Brain microvascular endothelial cell (primary cell): ENCODE measurements at regions not wholly inside any gene's neighbourhood (a gene's known extent, or its start where the extent isn't known, plus 50 kb on each side); places are given as distances from the start of the nearest gene placed in this dataset.

Experiments
- DNase-seq: peaks from one replicate; pipeline ENCODE4 v3.0.0-alpha.2; 2020
- H3K27ac ChIP-seq: fragments of 250-450 bp; sonication (Bioruptor Pico); 2 replicates; pipeline ENCODE4 v1.5.1; 2020; ENCODE audit warnings: mild to moderate bottlenecking, moderate library complexity
- H3K27me3 ChIP-seq: fragments of 250-450 bp; sonication (Bioruptor Pico); replicated peaks from 2 replicates; pipeline ENCODE4 v1.5.1; 2020; ENCODE audit warnings: mild to moderate bottlenecking
- H3K36me3 ChIP-seq: fragments of 250-450 bp; sonication (Bioruptor Pico); replicated peaks from 2 replicates; pipeline ENCODE4 v1.5.1; 2020; ENCODE audit warnings: mild to moderate bottlenecking
- H3K4me3 ChIP-seq: 2 replicates; pipeline ENCODE4 v1.5.1; 2011; ENCODE audit warnings: low read depth, mild to moderate bottlenecking, control low read depth, low read length, moderate library complexity
- CTCF ChIP-seq: IDR thresholded peaks from 2 replicates; pipeline ENCODE4 v1.5.1; 2011; ENCODE audit warnings: low read depth, mild to moderate bottlenecking, moderate library complexity, low read length, control low read depth, inconsistent platforms; ENCODE audit errors: missing control alignments
- in situ Hi-C: cut with HindIII; loops from 2 replicates; pipeline ENCODE4 v1.10.0; 2017; ENCODE audit warnings: low sequenced_read_pairs, low pct_ligation_motif_present

GRCh38 chr7:41420421-41420820 lies 282.5 kb downstream of the INHBA start:
- Histone ChIP-seq H3K27ac (no peak overlapping the region), H3K36me3 (no peaks in the 10 kb centered on the region), H3K27me3 (no peaks in the 10 kb centered on the region), H3K4me3 (no peak overlapping the region)
- in situ Hi-C loops, result no loop called here
- TF ChIP-seq CTCF, result no peak
- DNase-seq, result no peak

- no peaks in the 10 kb centered on the region for H3K27me3 ChIP-seq
- in situ Hi-C loops, result no loop called here
- no peak for DNase-seq
- TF ChIP-seq CTCF, result no peak
- no peaks in the 10 kb centered on the region for H3K36me3 ChIP-seq
- no peak overlapping the region for H3K27ac ChIP-seq
- H3K4me3 ChIP-seq, result no peak overlapping the region
Measured at GRCh38 chr7:41418337-41418736, 284.6 kb downstream of the INHBA start.

- Histone ChIP-seq H3K27ac (no peak overlapping the region), H3K36me3 (no peaks in the 10 kb centered on the region), H3K27me3 (no peaks in the 10 kb centered on the region), H3K4me3 (no peak overlapping the region)
- no peak for DNase-seq
- TF ChIP-seq CTCF, result no peak
- in situ Hi-C loops, result no loop called here
Measured at GRCh38 chr7:41416208-41416595, 286.7 kb downstream of the INHBA start.

- Histone ChIP-seq H3K36me3 (no peaks in the 10 kb centered on the region), H3K27me3 (no peaks in the 10 kb centered on the region), H3K27ac (no peak overlapping the region), H3K4me3 (no peak overlapping the region)
- no peak for TF ChIP-seq CTCF
- no peak for DNase-seq
- in situ Hi-C loops, result no loop called here
Measured at GRCh38 chr7:41415471-41416207, 287.3 kb downstream of the INHBA start.

GRCh38 chr7:41415051-41415450 lies 287.8 kb downstream of the INHBA start:
- Histone ChIP-seq H3K27ac (no peak overlapping the region), H3K36me3 (no peaks in the 10 kb centered on the region), H3K27me3 (no peaks in the 10 kb centered on the region), H3K4me3 (no peak overlapping the region)
- TF ChIP-seq CTCF, result no peak
- DNase-seq, result no peak
- in situ Hi-C loops, result no loop called here
